Liver (tissue), 8 donors: ENCODE measurements at regions not wholly inside any gene's neighbourhood (a gene's known extent, or its start where the extent isn't known, plus 50 kb on each side); places are given as distances from the start of the nearest gene placed in this dataset.

ENCODE experiments used
- DNase-seq: peaks from one replicate; pipeline ENCODE4 v3.0.0-alpha.2; 2017; ENCODE audit warnings: low spot score
- H3K27ac ChIP-seq, 2 donors: one replicate each; pipeline ENCODE4 v1.7.0; 2013; ENCODE audit warnings: inconsistent platforms in 2 of 2, low read length in 2 of 2, control low read depth in 1 of 2, low read depth in 1 of 2, mild to moderate bottlenecking in 1 of 2
- H3K27me3 ChIP-seq, 4 donors: one replicate each; pipeline versions ENCODE4 v1.6.1 to v1.7.0; 2013; ENCODE audit warnings: low read length in 3 of 4, inconsistent platforms in 1 of 4, mild to moderate bottlenecking in 1 of 4, moderate library complexity in 1 of 4; ENCODE audit not compliant: control insufficient read depth in 4 of 4, insufficient read depth in 4 of 4
- H3K36me3 ChIP-seq, 4 donors: one replicate each; pipeline versions ENCODE4 v1.6.1 to v1.7.0; 2013; ENCODE audit warnings: low read length in 3 of 4, mild to moderate bottlenecking in 3 of 4, low read depth in 1 of 4, moderate library complexity in 1 of 4; ENCODE audit not compliant: control insufficient read depth in 4 of 4, insufficient read depth in 3 of 4
- H3K4me1 ChIP-seq, 4 donors: one replicate each; pipeline versions ENCODE4 v1.6.1 to v1.7.0; 2013; ENCODE audit warnings: low read length in 3 of 4, mild to moderate bottlenecking in 3 of 4, moderate library complexity in 1 of 4; ENCODE audit not compliant: control insufficient read depth in 4 of 4, insufficient read depth in 4 of 4
- H3K4me3 ChIP-seq, 3 donors: one replicate each; pipeline versions ENCODE4 v1.6.1 to v1.7.0; 2013; ENCODE audit warnings: low read length in 3 of 3, control low read depth in 1 of 3, low read depth in 1 of 3, mild to moderate bottlenecking in 1 of 3
- H3K9ac ChIP-seq, 2 donors: one replicate each; pipeline ENCODE4 v1.7.0; 2013; ENCODE audit warnings: low read length in 2 of 2, mild to moderate bottlenecking in 2 of 2, moderate library complexity in 2 of 2, control low read depth in 1 of 2, low read depth in 1 of 2
- H3K9me3 ChIP-seq, 4 donors: one replicate each; pipeline versions ENCODE4 v1.6.1 to v1.7.0; 2013; ENCODE audit warnings: low read length in 3 of 4; ENCODE audit not compliant: control insufficient read depth in 4 of 4
- EGR1 ChIP-seq, 2 donors: IDR thresholded peaks; 2 replicates each; pipeline ENCODE4 v1.6.1; 2016 to 2018; ENCODE audit warnings: antibody characterized with exemption in 2 of 2, low read depth in 2 of 2
- FOXA1 ChIP-seq: IDR thresholded peaks from 2 replicates; pipeline ENCODE4 v1.6.1; 2016; ENCODE audit warnings: antibody characterized with exemption
- FOXA2 ChIP-seq: IDR thresholded peaks from 2 replicates; pipeline ENCODE4 v1.6.1; 2016; ENCODE audit warnings: antibody characterized with exemption
- GABPA ChIP-seq, 2 donors: IDR thresholded peaks in 1 of 2; conservative IDR thresholded peaks in 1 of 2; 2 replicates each; pipeline ENCODE4 v1.6.1; 2016; ENCODE audit warnings: antibody characterized with exemption in 2 of 2, mild to moderate bottlenecking in 1 of 2, moderate library complexity in 1 of 2
- HNF4A ChIP-seq, 2 donors: conservative IDR thresholded peaks; 2 replicates each; pipeline ENCODE4 v1.6.1; 2016; ENCODE audit warnings: antibody characterized with exemption in 2 of 2, mild to moderate bottlenecking in 2 of 2
- HNF4G ChIP-seq: IDR thresholded peaks from 2 replicates; pipeline ENCODE4 v1.6.1; 2016; ENCODE audit warnings: antibody characterized with exemption
- JUND ChIP-seq, 2 donors: IDR thresholded peaks; 2 replicates each; pipeline ENCODE4 v1.6.1; 2016; ENCODE audit warnings: antibody characterized with exemption in 2 of 2
- NR2F2 ChIP-seq: IDR thresholded peaks from 2 replicates; pipeline ENCODE4 v1.6.1; 2016; ENCODE audit warnings: antibody characterized with exemption
- RAD21 ChIP-seq, 2 donors: IDR thresholded peaks; 2 replicates each; pipeline ENCODE4 v1.6.1; 2016; ENCODE audit warnings: antibody characterized with exemption in 2 of 2, mild to moderate bottlenecking in 2 of 2
- RXRA ChIP-seq, 2 donors: IDR thresholded peaks; 2 replicates each; pipeline ENCODE4 v1.6.1; 2017 to 2018; ENCODE audit warnings: antibody characterized with exemption in 2 of 2, mild to moderate bottlenecking in 1 of 2
- SP1 ChIP-seq: IDR thresholded peaks from 2 replicates; pipeline ENCODE4 v1.6.1; 2018; ENCODE audit warnings: antibody characterized with exemption, mild to moderate bottlenecking
- TAF1 ChIP-seq: conservative IDR thresholded peaks from 2 replicates; pipeline ENCODE4 v1.6.1; 2016; ENCODE audit warnings: antibody characterized with exemption, mild to moderate bottlenecking
- YY1 ChIP-seq: IDR thresholded peaks from 2 replicates; pipeline ENCODE4 v1.6.1; 2016; ENCODE audit warnings: antibody characterized with exemption, mild to moderate bottlenecking
- WGBS: extraction: QIAGEN DNeasy Blood & Tissue Kit; methylation state at CpG from one replicate; pipeline ENCODE4 v1.1.7; 2013; 5-methylcytosine and 5-hydroxymethylcytosine counted together
- TF ChIP-seq, protein P1 (sequence below): IDR thresholded peaks from 2 replicates; pipeline ENCODE4 v1.6.1; 2016; ENCODE audit warnings: antibody characterized with exemption
- TF ChIP-seq, protein P2 (sequence below): IDR thresholded peaks from 2 replicates; pipeline ENCODE4 v1.6.1; 2016; ENCODE audit warnings: antibody characterized with exemption
- TF ChIP-seq, protein P3 (sequence below): fragments of 150-350 bp; IDR thresholded peaks from 2 replicates; pipeline ENCODE4 v1.5.1; 2017; ENCODE audit warnings: improper control_type of control experiment, low read depth, low read length; ENCODE audit not compliant: missing input control
- TF ChIP-seq, protein P4 (sequence below): IDR thresholded peaks from 2 replicates; pipeline ENCODE4 v1.6.1; 2016; ENCODE audit warnings: antibody characterized with exemption
- donor health status: healthy.
- donor health status: healthy.
- donor health status: healthy.
- donor health status: healthy.
- donor health status: healthy.

DNA sequence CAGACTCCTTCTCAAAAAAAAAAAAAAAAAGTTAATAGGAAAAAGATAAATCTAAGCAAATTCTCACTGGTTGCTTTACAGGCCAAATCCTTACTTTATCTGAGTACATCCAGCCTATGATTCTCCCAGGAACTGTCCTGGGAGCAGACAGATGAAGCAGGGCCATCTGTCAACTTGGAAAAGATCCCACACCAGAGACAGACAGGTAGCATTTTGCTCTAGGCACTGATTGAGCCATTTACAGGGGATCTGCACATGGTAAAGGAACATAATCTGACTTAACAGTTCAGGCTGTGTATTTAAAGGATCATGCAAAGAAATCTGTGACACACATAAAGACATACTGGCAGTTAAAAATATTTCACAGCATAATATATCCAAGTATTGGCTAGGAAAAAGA, 1006.5 kb downstream of the TBL1XR1 start:
- H3K9ac ChIP-seq = no peak overlapping the region
- TF ChIP-seq FOXA1 = no peak
- TF ChIP-seq, protein P1, sequence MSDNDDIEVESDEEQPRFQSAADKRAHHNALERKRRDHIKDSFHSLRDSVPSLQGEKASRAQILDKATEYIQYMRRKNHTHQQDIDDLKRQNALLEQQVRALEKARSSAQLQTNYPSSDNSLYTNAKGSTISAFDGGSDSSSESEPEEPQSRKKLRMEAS = no peak
- no peak for TF ChIP-seq GABPA (IDR thresholded peaks at IDR 0.05 in 1 of 2, conservative IDR thresholded peaks at IDR 0.05 in 1 of 2)
- TF ChIP-seq EGR1 (IDR thresholded peaks at IDR 0.05; ENCODE audit: low read depth in 2 of 2) = no peak
- TF ChIP-seq RXRA (IDR thresholded peaks at IDR 0.05) = no peak
- no peak for TF ChIP-seq RAD21 (IDR thresholded peaks at IDR 0.05)
- no peak for TF ChIP-seq TAF1
- TF ChIP-seq, protein P2, sequence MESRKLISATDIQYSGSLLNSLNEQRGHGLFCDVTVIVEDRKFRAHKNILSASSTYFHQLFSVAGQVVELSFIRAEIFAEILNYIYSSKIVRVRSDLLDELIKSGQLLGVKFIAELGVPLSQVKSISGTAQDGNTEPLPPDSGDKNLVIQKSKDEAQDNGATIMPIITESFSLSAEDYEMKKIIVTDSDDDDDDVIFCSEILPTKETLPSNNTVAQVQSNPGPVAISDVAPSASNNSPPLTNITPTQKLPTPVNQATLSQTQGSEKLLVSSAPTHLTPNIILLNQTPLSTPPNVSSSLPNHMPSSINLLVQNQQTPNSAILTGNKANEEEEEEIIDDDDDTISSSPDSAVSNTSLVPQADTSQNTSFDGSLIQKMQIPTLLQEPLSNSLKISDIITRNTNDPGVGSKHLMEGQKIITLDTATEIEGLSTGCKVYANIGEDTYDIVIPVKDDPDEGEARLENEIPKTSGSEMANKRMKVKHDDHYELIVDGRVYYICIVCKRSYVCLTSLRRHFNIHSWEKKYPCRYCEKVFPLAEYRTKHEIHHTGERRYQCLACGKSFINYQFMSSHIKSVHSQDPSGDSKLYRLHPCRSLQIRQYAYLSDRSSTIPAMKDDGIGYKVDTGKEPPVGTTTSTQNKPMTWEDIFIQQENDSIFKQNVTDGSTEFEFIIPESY = no peak
- TF ChIP-seq, protein P3, sequence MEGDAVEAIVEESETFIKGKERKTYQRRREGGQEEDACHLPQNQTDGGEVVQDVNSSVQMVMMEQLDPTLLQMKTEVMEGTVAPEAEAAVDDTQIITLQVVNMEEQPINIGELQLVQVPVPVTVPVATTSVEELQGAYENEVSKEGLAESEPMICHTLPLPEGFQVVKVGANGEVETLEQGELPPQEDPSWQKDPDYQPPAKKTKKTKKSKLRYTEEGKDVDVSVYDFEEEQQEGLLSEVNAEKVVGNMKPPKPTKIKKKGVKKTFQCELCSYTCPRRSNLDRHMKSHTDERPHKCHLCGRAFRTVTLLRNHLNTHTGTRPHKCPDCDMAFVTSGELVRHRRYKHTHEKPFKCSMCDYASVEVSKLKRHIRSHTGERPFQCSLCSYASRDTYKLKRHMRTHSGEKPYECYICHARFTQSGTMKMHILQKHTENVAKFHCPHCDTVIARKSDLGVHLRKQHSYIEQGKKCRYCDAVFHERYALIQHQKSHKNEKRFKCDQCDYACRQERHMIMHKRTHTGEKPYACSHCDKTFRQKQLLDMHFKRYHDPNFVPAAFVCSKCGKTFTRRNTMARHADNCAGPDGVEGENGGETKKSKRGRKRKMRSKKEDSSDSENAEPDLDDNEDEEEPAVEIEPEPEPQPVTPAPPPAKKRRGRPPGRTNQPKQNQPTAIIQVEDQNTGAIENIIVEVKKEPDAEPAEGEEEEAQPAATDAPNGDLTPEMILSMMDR = no peak
- H3K4me1 ChIP-seq = no peaks in the 10 kb centered on the region
- H3K9me3 ChIP-seq = no peaks in the 10 kb centered on the region
- H3K4me3 ChIP-seq = no peak overlapping the region
- no peaks in the 10 kb centered on the region for H3K27me3 ChIP-seq
- no peak overlapping the region for H3K27ac ChIP-seq
- DNase-seq = no peak
- H3K36me3 ChIP-seq = no peaks in the 10 kb centered on the region

DNA sequence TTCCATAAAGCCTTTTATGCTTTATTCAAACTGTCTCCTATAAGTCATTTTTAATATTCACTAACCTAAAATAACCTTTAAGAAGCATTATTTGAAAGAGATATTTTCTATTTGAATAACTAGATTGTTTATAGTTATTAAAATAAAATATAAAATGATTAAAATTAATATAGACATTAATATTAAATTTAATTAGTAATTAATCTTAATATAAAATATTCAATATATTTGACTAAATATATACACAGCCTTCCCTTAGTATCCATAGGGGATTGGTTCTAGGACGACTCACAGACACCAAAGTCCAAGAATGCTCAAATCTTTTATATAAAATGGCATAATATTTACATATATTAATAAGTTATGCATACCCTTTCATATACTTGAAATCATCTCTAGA, 1014.1 kb downstream of the TBL1XR1 start:
- no peaks in the 10 kb centered on the region for H3K27me3 ChIP-seq
- no peak overlapping the region for H3K4me3 ChIP-seq
- TF ChIP-seq, protein P4, sequence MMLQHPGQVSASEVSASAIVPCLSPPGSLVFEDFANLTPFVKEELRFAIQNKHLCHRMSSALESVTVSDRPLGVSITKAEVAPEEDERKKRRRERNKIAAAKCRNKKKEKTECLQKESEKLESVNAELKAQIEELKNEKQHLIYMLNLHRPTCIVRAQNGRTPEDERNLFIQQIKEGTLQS = no peak
- no peak for TF ChIP-seq NR2F2
- no peak for TF ChIP-seq EGR1 (IDR thresholded peaks at IDR 0.05; ENCODE audit: low read depth in 2 of 2)
- no peak for TF ChIP-seq RAD21 (IDR thresholded peaks at IDR 0.05)
- TF ChIP-seq, protein P2 = no peak
- no peak overlapping the region for H3K9ac ChIP-seq
- H3K36me3 ChIP-seq = no peaks in the 10 kb centered on the region
- H3K9me3 ChIP-seq = no peaks in the 10 kb centered on the region
- WGBS = 55% methylated on average over 1 of the region's 1 CpG
- H3K4me1 ChIP-seq = no peaks in the 10 kb centered on the region
- DNase-seq = no peak
- no peak overlapping the region for H3K27ac ChIP-seq

DNA sequence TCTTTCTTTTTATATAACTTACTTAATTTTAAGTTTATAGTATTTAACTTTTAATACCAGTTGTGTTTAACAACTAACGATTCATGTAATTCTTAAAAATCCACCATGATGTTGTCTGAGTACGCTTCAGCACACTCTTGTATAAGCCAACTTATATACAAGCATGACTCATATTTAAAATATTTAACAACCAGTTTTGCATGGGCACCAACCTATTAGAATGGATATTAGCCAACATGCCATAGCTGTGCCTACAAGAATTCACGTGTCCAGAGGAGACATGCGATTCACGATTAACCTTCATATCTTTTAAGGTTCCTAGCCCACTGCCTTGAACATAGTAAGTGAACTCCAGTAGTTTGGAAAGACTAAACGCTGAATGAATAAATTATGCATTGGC, 1023.2 kb downstream of the TBL1XR1 start:
- no peak for DNase-seq
- Histone ChIP-seq H3K4me3 (no peak overlapping the region), H3K27ac (no peak overlapping the region), H3K4me1 (no peaks in the 10 kb centered on the region), H3K9ac (no peak overlapping the region), H3K36me3 (no peaks in the 10 kb centered on the region), H3K27me3 (no peaks in the 10 kb centered on the region), H3K9me3 (no peaks in the 10 kb centered on the region)
- WGBS = 95% methylated on average over 6 of the region's 6 CpGs
- TF ChIP-seq, protein P2 = no peak
- TF ChIP-seq HNF4A (conservative IDR thresholded peaks at IDR 0.05) (no peak), RXRA (IDR thresholded peaks at IDR 0.05) (no peak), NR2F2 (no peak), YY1 (no peak), JUND (IDR thresholded peaks at IDR 0.05) (no peak), SP1 (no peak), HNF4G (no peak), RAD21 (IDR thresholded peaks at IDR 0.05) (no peak), FOXA2 (no peak)
- TF ChIP-seq, protein P4 = no peak
- TF ChIP-seq, protein P1 = no peak
